Endothelial cell of umbilical vein (primary cell): ENCODE measurements at regions not wholly inside any gene's neighbourhood (a gene's known extent, or its start where the extent isn't known, plus 50 kb on each side); places are given as distances from the start of the nearest gene placed in this dataset.

ENCODE experiments used
- BruUV-seq: library from RNA; stranded (reverse); fragments of 400-500 nt; replicated peaks from 2 replicates; lab custom pipeline; 2021; lab: Mats Ljungman, UMichigan
- CTCF ChIA-PET: fragments of 300-600, 350-600 bp; sonication (Branson Sonifier 250); formaldehyde crosslinking; loops from one replicate; lab custom pipeline; 2021; ENCODE audit warnings: antibody characterized with exemption, inconsistent platforms; lab: Charles Lee
- POLR2A ChIA-PET: fragments of 300-600, 350-600 bp; sonication (Branson Sonifier 250); formaldehyde crosslinking; loops from one replicate; lab custom pipeline; 2021; ENCODE audit warnings: antibody characterized with exemption, inconsistent platforms; lab: Charles Lee
- DNase-seq: peaks from one replicate; pipeline ENCODE4 v3.0.0-alpha.2; 2011; ENCODE audit warnings: low read depth, low spot score
- FAIRE-seq: peaks from 2 replicates; lab custom pipeline; 2011; peaks lifted over from hg19 to GRCh38; lab: Jason Lieb, UNC
- H2AFZ ChIP-seq: 2 replicates; pipeline ENCODE4 v1.6.0; 2012; ENCODE audit warnings: low read depth, low read length, control low read depth, inconsistent platforms
- H3K27ac ChIP-seq: 2 replicates; pipeline ENCODE4 v1.5.1; 2011; ENCODE audit warnings: low read depth, mild to moderate bottlenecking, control low read depth, low read length, moderate library complexity; ENCODE audit not compliant: insufficient read depth
- H3K27me3 ChIP-seq, 2 experiments: 2 replicates each; pipeline versions ENCODE4 v1.6.0 to v1.6.1; 2011; ENCODE audit warnings: low read length in 2 of 2, mixed read lengths in 1 of 2; ENCODE audit not compliant: control insufficient read depth in 2 of 2, insufficient read depth in 2 of 2
- H3K36me3 ChIP-seq, 2 experiments: 2 replicates in 1 of 2; 3 replicates in 1 of 2; pipeline ENCODE4 v1.5.1; 2011; ENCODE audit warnings: low read length in 2 of 2, mild to moderate bottlenecking in 1 of 2, moderate library complexity in 1 of 2; ENCODE audit not compliant: control insufficient read depth in 2 of 2, insufficient read depth in 2 of 2; ENCODE audit errors: extremely low read depth in 1 of 2
- H3K4me1 ChIP-seq: 3 replicates; pipeline ENCODE4 v1.5.1; 2011; ENCODE audit warnings: mild to moderate bottlenecking, low read length; ENCODE audit not compliant: control insufficient read depth, insufficient read depth; ENCODE audit errors: extremely low read depth
- H3K4me2 ChIP-seq: 2 replicates; pipeline ENCODE4 v1.6.1; 2011; ENCODE audit warnings: low read length, control low read depth, mixed read lengths; ENCODE audit not compliant: insufficient read depth
- H3K4me3 ChIP-seq, 3 experiments: fragments of 200-600 bp in 1 of 3; sonication (generic), shearing (Covaris generic) in 1 of 3; replicated peaks in 1 of 3; 2 replicates each; pipeline ENCODE4 v1.5.1; 2011 to 2016; ENCODE audit warnings: control low read depth in 3 of 3, low read length in 3 of 3, mild to moderate bottlenecking in 2 of 3, inconsistent platforms in 1 of 3, low read depth in 1 of 3, moderate library complexity in 1 of 3; ENCODE audit not compliant: insufficient read depth in 1 of 3
- H3K79me2 ChIP-seq: 2 replicates; pipeline ENCODE4 v1.6.0; 2012; ENCODE audit warnings: low read length, inconsistent platforms; ENCODE audit not compliant: control insufficient read depth, insufficient read depth
- H3K9ac ChIP-seq: replicated peaks from 2 replicates; pipeline ENCODE3; 2011; ENCODE audit warnings: low read length, control low read depth; ENCODE audit not compliant: insufficient read depth; ENCODE audit errors: extremely low read depth
- H3K9me1 ChIP-seq: replicated peaks from 3 replicates; pipeline ENCODE4 v1.6.0; 2011; ENCODE audit warnings: mild to moderate bottlenecking, low read length; ENCODE audit not compliant: control insufficient read depth, insufficient read depth; ENCODE audit errors: extremely low read depth
- H3K9me3 ChIP-seq: replicated peaks from 2 replicates; pipeline ENCODE4 v1.5.1; 2012; ENCODE audit warnings: low read length, inconsistent platforms; ENCODE audit not compliant: control insufficient read depth, insufficient read depth
- H4K20me1 ChIP-seq: replicated peaks from 2 replicates; pipeline ENCODE3; 2011; ENCODE audit warnings: mild to moderate bottlenecking, low read length; ENCODE audit not compliant: control insufficient read depth, insufficient read depth; ENCODE audit errors: extremely low read depth
- CTCF ChIP-seq, 2 donors: IDR thresholded peaks; 1 replicate in 1 of 2; 2 replicates in 1 of 2; pipeline ENCODE4 v1.5.1; 2011; ENCODE audit warnings: low read length in 2 of 2, mild to moderate bottlenecking in 2 of 2, moderate library complexity in 2 of 2, control low read depth in 1 of 2, inconsistent platforms in 1 of 2, low read depth in 1 of 2; ENCODE audit not compliant: insufficient read depth in 1 of 2; ENCODE audit errors: extremely low read depth in 1 of 2
- EZH2 ChIP-seq: IDR thresholded peaks from 2 replicates; pipeline ENCODE4 v1.6.1; 2012; ENCODE audit warnings: borderline replicate concordance, low read depth, mild to moderate bottlenecking, moderate library complexity, low read length, inconsistent platforms; ENCODE audit not compliant: severe bottlenecking
- FOS ChIP-seq: IDR thresholded peaks from 2 replicates; pipeline ENCODE4 v1.6.1; 2011; ENCODE audit warnings: mild to moderate bottlenecking, low read length, moderate library complexity, borderline replicate concordance; ENCODE audit not compliant: insufficient read depth
- GATA2 ChIP-seq: IDR thresholded peaks from 2 replicates; pipeline ENCODE4 v1.7.0; 2011; ENCODE audit warnings: low read depth, mild to moderate bottlenecking, moderate library complexity, mixed read lengths, low read length; ENCODE audit not compliant: insufficient read length, insufficient read depth
- MYC ChIP-seq: IDR thresholded peaks from one replicate; pipeline ENCODE4 v1.6.1; 2011; ENCODE audit warnings: mild to moderate bottlenecking, low read depth, low read length
- POLR2A ChIP-seq: IDR thresholded peaks from 2 replicates; pipeline ENCODE4 v1.6.1; 2012; ENCODE audit warnings: low read depth, mild to moderate bottlenecking, control low read depth, low read length
- POLR2AphosphoS5 ChIP-seq: IDR thresholded peaks from 2 replicates; pipeline ENCODE4 v1.6.1; 2012; ENCODE audit warnings: low read depth, mild to moderate bottlenecking, control low read depth, low read length, moderate library complexity; ENCODE audit not compliant: insufficient read depth
- dilution Hi-C: fragments of 300-500 bp; cut with MboI; formaldehyde crosslinking; loops from one replicate; pipeline ENCODE4 v1.15.0; 2019; ENCODE audit warnings: low sequenced_read_pairs; ENCODE audit not compliant: extremely low pct_ligation_motif_present
- intact Hi-C: fragments of 100-400 bp; cut with micrococcal nuclease; formaldehyde crosslinking; loops from one replicate; pipeline ENCODE4 v1.10.0; 2022

- intact Hi-C loops = no loop called here
- ChIA-PET CTCF (no interaction called here), POLR2A (no interaction called here)
- FAIRE-seq (no peak), DNase-seq (no peak)
- BruUV-seq = no TSS peak
- Histone ChIP-seq H3K27me3 (peaks cover 4 to 11% of the 10 kb centered on the region in 2 experiments), H3K79me2 (no peaks in the 10 kb centered on the region), H3K4me3 (no peak overlapping the region), H3K4me1 (no peaks in the 10 kb centered on the region), H3K4me2 (no peak overlapping the region), H4K20me1 (no peaks in the 10 kb centered on the region), H3K27ac (no peak overlapping the region), H3K36me3 (no peaks in the 10 kb centered on the region), H3K9ac (no peak overlapping the region), H3K9me3 (no peaks in the 10 kb centered on the region), H2AFZ (no peak overlapping the region), H3K9me1 (no peaks in the 10 kb centered on the region)
- no peak for TF ChIP-seq POLR2AphosphoS5
- no peak for TF ChIP-seq EZH2
- no peak for TF ChIP-seq GATA2
- TF ChIP-seq CTCF (IDR thresholded peaks at IDR 0.05; ENCODE audit: extremely low read depth in 1 of 2, insufficient read depth in 1 of 2, low read depth in 1 of 2, low read length in 2 of 2) = no peak
- no peak for TF ChIP-seq FOS
- TF ChIP-seq POLR2A = no peak
- no peak for TF ChIP-seq MYC
- dilution Hi-C loops = no loop called here
These were observed 134.7 kb upstream of the TNR start for GRCh38 chr1:175877939-175878737.
